SKM-1 treated with dmso at 0.1 percent for 144 hours (cell line): ENCODE measurements at regions not wholly inside any gene's neighbourhood (a gene's known extent, or its start where the extent isn't known, plus 50 kb on each side); places are given as distances from the start of the nearest gene placed in this dataset.
A peak's percentile ranks its signal among the peaks of the same experiment; 100 is the strongest.
"Not testable (repeated sequence)": the region's sequence is repeated elsewhere in the genome, so short reads cannot be mapped to it uniquely, and the experiment has no call there.

ENCODE experiments used
- DNase-seq: peaks from one replicate; lab custom pipeline; 2025; ENCODE audit not compliant: unreplicated experiment; lab: John Stamatoyannopoulos, UW

DNA sequence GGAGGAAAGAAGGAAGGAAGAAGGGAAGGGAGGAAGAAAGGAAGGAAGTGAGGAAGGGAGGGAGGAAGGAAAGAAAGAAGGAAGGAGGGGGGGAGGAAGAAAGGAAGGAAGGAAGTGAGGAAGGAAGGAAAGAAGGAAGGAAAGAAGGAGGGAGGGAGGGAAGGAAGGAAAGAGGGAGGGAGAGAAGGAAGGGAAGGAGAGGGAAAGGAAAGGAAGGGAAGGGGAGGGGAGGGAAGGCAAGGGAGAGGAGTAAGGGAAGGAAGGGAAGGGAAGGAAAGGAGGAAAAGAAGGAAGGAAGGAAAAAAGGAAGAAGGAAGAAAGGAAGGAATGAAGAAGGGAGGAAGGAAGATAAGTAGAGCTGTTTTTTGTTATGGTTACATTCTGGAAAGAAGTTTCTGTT lies 141.2 kb downstream of the LRRC3B start:
- DNase-seq = no peak

DNA sequence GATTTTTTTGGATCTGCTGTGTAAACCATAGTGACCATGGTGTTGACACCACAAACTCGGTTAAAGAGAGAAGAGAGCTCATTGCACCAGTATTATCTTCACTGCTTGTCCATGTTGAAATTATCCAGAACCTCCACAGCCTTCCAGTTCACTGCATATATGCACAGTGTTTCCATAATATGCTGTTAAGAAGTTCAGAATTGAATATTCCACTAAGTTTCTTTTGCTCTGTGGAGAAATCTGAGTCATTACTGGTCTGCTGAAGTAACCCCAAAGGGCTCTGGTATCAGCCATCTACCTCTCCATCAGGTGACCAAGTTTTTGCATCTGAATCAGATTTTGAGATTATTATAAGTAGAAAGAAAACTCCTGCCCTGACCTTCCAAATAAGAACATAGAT lies 143.5 kb downstream of the LRRC3B start:
- no peak for DNase-seq

DNA sequence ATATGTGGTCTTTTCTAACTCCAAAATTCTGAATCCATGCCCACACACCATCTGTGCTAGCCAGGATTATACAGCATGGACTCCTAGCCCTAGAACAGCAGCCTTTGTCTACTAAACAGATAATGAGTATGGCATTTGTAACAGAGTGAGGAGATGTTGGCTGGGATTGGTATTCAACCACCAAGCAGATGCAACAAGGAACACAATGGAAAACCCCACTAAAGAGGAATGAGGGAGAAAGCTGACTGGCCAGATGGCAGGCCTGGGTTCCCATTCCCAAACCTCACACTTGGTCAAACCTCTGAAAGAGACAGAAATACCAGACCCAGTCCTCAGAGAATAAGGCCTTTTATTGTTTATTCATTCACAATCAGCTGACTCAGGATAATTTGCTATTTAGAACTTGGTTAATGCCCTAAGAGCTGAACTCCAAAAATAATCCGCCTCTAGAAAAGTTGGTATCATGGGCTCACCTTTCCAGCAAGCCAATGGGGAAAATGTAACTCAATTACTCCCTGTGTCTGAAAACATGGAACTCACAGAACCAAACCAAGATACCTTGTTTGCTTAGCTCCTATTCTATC lies 145.6 kb downstream of the LRRC3B start:
- DNase-seq = no peak

DNA sequence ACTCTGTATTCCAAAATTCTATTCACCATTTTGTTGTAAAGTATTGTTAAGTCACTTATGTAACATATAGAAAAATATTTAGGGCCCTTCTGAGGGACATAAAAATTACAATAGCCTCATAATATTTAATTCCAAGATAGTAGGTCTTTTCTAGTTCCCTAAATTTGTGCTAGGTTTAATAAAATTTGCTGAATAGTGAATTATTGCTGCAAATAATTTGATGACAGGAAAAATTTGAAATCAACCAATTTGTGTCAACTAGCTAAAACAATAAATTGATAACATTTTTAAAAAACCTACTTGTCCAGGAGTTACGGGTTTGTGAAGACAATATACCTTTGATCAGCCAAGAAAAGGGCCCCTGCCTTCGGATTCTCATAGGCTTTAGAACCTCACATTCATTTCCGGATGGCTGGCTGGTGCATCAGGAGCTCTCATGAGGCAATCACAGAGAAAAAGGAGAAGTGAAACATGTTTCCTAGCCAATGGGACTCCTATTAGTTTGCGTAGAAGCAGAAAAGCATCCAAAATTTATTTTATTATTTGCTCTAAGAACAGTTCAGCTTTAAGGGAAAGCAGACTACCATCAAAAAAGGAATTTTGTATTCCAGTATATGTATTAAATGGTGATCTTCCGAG lies 177.2 kb downstream of the LRRC3B start:
- DNase-seq = peak; percentile 68

- no peak for DNase-seq
Measured at GRCh38 chr3:26807272-26807671, 184.7 kb downstream of the LRRC3B start.

DNA sequence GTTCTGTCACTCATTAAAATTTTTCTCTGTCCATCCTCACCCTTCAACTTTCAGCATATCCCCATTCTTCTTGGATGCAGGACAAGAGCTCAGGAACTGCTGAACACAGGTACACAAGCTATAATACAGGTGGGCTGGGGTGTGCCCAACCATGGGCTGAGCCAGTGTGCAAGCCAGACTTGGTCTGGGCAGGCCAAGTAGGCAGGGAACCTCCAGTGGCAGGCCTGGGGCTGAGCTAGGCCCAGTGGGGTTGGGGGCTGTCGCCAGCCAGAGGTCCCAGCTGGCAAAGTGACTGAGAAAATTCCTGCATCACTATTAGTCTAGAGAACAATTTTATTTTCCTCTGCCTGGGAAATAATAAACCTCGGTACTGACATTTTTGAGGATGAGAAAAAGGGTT lies 202.9 kb downstream of the LRRC3B start:
- no peak for DNase-seq

DNA sequence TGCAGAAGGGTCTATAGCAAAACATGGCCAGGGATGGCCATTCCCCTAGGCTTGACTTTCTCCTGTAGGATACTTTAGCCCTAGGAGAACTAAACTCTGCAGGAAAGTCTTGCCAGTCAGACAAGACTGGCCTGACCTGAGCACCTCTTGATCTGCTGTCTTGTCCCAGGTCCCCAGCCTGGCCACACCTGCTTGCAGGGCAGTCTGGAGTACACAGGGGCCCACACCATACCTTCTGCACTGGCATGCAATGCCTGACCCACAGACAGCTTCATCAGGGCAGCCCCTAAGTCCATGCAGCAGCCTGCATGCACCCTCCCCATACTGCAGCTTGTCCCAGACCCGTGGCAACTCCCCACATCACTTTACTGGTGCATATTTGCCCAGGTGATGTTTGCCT lies 204.6 kb downstream of the LRRC3B start:
- no peak for DNase-seq

DNA sequence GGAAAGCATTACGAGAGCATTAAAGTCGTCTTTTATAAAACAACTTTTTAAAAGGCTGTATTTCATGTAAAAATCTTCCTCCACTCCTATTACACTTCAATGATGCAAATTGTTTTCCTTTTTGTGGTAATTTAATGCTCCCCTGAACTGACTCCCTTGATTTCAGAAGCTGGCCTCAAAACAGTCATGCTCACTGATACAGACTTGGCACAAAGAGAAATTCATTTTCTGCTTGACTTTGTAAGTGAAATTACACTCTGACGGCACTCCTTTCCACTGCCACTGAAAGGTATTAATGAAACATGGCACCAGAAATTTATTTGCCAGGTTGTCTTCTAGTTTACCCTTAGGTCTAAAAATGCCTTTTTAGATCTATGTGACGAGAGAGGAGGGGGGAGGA lies 215.5 kb downstream of the LRRC3B start:
- DNase-seq = no peak

DNA sequence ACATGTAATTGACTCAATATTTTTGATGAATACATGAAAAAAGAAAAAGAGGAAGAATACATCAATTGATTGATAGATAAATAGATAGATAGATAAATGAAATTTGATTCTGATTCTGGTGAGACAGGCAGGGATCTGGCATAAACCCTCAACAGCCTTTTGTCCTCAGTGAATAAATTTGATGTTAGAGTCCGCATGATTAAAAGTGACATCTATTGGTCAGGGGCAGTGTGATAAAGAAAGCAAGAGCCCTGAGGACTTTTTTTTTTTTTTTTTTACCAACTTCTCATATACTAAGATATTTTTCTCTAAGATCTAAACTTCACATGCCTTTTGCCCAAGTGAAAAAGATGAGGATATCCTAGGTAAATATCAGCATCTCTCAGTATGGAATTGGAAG lies 216.4 kb downstream of the LRRC3B start:
- DNase-seq = no peak

DNA sequence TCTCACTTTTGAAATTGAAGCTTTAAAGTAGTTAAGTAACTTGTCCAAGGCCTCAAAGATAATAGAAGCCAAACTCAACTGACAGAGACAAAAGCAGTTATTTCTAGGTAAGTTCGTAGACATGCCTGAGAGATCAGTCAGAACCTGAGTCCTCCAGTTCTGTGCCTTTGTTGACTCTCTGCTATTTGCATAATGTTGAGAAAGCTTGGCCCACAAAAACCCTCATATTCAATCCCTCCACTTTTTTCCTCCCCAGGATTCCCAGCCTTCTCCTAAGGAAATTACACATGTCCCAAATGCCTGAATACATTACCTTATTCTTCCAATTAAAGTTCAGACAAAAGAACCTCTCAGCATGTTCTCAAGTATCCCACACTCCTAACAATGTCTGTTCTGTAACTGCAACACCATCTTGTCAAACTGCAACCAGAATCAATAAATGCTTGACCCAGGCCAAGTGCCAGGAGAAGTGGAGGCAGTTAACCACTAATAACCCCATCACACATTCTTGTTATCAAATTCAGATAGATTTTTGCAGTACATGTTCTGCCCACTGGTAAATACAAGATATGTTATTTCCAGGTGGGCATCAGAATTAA lies 217.8 kb downstream of the LRRC3B start:
- no peak for DNase-seq

- DNase-seq = no peak
Measured at GRCh38 chr3:26845194-26845593, 222.6 kb downstream of the LRRC3B start.

- no peak for DNase-seq
Measured at GRCh38 chr3:26847680-26848079, 225.1 kb downstream of the LRRC3B start.

DNA sequence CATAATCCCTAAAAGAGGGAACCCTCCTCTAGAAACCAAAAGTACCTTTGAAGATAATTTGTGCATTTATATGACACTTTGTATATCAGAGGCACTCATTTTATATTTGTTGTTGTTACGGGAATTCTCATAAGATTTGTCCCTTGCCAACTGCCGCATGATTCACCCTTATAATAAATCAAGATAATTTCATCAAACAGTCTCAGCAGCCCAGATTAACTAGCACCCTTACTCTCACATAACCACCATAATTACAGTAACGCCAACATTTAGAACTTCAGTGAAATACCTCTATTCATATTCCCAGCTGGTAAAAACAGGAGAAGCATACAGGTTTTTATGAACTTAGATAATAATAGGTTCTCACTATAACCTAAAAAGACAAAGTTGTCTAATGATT lies 271.9 kb downstream of the LRRC3B start:
- DNase-seq = no peak

GRCh38 chr3:26915208-26915607 lies 292.6 kb downstream of the LRRC3B start:
- DNase-seq = peak; percentile 4

DNA sequence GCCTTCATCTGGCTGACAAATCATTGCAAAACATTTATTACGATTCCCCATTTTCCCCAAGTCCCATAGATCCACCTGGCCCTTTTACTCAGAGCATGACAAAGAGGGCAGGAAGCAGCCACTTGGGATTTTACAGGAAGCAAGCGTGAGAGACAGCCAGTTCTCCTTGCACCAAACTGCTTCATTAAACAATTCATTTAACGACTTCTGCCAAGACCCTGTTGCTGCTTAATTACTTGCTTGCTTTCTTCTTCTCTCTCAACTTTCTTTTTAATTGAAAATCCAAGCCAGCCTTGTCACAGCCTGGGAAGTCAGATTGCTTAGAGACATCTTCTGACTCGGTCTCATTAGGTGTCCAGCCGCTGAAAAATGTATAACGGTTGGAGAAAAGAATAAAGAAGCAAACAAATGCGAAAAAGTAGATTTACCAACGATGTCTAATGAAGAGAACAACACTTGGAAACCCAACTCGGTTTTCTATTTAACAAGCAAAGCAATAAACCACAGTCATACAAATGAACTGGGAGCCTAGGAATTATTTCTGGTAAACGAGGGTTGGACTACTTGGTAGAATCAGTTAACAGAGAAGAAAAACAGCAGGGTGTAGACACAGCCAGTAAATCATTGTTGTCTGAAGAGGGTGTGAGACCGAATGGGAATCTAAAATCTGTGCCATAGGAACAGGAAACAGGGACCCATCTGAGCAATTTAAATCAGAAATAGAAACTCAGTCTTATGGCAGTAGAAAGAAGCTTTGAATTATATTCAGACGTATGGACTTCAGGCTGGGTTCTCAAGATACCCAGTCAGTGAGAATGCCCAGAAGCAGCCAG lies 298.3 kb downstream of the LRRC3B start:
- no peak for DNase-seq

- no peak for DNase-seq
Measured at GRCh38 chr3:26931896-26932295, 309.3 kb downstream of the LRRC3B start.

DNA sequence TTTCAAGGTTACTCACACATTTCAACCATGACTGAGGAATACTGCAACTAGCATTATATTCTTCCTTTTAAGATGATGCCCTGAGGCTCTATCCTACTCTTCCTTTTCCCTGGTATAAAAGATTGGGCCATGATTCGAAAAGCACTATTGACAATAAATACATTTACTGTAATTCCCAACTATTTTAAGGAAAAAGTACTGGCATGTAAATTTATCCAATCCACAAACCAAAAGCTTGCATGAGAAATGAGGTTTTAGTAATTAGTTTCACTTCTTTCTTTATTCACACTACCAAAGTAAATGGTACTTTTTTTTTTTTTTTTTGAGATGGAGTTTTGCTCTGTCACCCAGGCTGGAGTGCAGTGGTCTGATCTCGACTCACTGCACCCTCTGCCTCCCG lies 310.2 kb downstream of the LRRC3B start:
- DNase-seq = no peak

- DNase-seq = not testable (repeated sequence)
Measured at GRCh38 chr3:26945480-26945879, 322.9 kb downstream of the LRRC3B start.

GRCh38 chr3:26960382-26960781 lies 337.8 kb downstream of the LRRC3B start:
- no peak for DNase-seq

DNA sequence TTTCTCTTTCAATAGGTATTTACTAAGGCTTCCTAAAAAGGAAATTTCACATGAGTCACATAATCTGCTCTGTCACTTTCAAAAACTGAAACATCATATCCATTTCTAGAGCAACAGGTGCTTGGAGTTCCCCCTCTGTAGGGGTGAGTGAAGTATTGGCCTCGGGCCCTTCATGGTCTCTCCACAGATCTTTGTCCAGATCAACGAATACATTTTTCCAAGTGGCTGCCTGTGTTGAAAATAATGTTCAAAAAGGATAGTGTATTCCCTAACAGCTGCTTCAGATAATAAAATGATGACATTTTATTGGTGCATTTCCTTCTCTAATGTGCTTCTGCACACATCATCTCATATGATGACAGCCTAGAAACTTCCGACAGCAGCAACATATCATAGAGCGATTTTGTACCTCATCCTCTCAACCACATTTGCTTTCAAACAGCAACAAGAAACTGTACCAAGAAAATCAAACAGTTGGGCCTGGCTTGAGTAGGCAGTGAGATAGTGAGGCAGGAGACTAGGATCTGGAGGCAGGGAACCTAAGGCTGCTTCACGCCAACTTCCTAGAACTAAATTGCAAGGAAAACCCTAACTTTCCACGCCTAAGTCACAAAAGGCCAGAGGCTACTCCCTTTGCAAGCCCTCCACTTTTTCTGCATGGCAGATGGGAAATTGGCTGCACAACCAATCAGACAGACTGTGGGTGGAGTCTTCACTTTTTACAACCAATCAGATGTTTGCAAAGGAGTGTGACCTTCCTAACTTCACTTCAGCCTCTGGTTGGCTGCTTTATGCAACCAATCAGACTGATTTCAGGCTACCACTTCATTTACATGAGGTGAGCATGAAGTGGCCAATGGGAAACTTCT lies 340.2 kb downstream of the LRRC3B start:
- DNase-seq = no peak

DNA sequence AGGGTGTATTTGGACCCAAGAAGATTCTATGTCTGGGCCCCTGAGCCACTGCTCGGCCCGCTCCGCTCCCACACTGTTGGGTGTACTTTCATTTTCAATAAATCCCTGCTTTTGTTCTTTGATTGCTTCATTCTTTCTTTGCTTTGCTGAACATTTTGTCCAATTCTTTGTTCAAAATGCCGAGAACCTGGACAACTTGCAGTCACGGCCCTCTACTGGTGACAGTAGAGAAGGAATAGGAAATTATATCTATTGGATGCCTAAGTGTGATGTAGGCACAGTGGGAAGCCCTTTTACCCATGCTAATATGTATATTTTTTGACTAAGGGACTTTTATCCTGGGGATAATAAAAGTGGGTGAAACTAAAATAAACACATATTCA lies 340.8 kb downstream of the LRRC3B start:
- DNase-seq = no peak
